ENCODE measurements at regions not wholly inside any gene's neighbourhood (a gene's known extent, or its start where the extent isn't known, plus 50 kb on each side); places are given as distances from the start of the nearest gene placed in this dataset.
A peak's percentile ranks its signal among the peaks of the same experiment; 100 is the strongest.

DNA sequence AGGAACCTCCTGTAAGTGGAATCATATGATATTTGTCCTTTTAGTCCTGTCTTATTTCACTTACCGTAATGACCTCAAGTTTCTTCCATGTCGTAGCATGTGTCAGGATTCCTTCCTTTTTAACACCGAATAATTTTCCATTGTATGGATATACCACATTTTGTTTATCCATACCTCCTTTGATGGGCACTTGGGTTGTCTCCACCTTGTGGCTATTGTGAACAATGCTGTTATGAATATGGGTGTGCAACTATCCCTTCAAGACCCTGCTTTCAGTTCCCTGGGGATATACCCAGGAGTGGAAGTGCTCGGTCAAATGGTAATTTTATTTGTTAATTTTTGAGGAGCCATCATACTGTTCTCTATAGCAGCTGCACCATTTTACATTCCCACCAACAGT lies 244.9 kb upstream of the BLID start:
- no peaks in the 10 kb centered on the region for H3K27me3 ChIP-seq
- no peaks in the 10 kb centered on the region for H3K4me1 ChIP-seq
- H3K36me3 ChIP-seq, result no peaks in the 10 kb centered on the region
- no peak overlapping the region for H3K27ac ChIP-seq
- TF ChIP-seq POLR2A (IDR thresholded peaks at IDR 0.05), result no peak
- TF ChIP-seq, protein P1, sequence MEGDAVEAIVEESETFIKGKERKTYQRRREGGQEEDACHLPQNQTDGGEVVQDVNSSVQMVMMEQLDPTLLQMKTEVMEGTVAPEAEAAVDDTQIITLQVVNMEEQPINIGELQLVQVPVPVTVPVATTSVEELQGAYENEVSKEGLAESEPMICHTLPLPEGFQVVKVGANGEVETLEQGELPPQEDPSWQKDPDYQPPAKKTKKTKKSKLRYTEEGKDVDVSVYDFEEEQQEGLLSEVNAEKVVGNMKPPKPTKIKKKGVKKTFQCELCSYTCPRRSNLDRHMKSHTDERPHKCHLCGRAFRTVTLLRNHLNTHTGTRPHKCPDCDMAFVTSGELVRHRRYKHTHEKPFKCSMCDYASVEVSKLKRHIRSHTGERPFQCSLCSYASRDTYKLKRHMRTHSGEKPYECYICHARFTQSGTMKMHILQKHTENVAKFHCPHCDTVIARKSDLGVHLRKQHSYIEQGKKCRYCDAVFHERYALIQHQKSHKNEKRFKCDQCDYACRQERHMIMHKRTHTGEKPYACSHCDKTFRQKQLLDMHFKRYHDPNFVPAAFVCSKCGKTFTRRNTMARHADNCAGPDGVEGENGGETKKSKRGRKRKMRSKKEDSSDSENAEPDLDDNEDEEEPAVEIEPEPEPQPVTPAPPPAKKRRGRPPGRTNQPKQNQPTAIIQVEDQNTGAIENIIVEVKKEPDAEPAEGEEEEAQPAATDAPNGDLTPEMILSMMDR (IDR thresholded peaks at IDR 0.05), result no peak
- no peak for TF ChIP-seq POLR2AphosphoS5 (IDR thresholded peaks at IDR 0.05; ENCODE audit: insufficient read depth in 1 of 2, low read depth in 1 of 2)
- DNase-seq (ENCODE audit: extremely low spot score in 2 of 2), result no peak
- H3K4me3 ChIP-seq, result no peak overlapping the region
- no peaks in the 10 kb centered on the region for H3K9me3 ChIP-seq
- intact Hi-C loops (cut with DNase I), result no loop called here

DNA sequence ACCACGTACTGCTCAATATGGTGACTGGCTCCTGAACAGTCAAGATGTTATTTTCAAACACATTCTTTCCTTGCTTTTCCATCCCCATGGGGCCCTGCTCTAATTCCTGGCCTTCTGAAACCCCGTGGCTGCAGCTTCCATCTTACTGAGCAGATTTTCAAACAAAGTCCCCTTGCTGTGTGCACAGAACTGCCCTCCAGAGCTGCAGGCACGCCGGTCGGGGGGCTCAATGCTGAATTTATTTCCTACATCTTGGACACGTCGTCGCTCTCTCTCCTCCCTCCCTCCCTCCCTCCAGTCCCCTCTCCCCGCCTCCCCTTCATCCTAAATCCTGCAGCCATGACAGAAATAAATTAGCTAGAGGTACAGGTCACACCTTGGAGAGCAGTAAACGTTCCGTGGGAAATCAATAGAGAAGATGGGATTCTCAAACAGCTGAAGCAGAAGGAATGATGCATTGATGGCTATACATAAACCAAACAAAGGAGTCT lies 243.1 kb upstream of the BLID start:
- peaks cover 9% of the 10 kb centered on the region for H3K4me1 ChIP-seq
- no peak for DNase-seq (ENCODE audit: extremely low spot score in 2 of 2)
- H3K4me3 ChIP-seq, result no peak overlapping the region
- TF ChIP-seq POLR2AphosphoS5 (IDR thresholded peaks at IDR 0.05; ENCODE audit: insufficient read depth in 1 of 2, low read depth in 1 of 2) (no peak), POLR2A (IDR thresholded peaks at IDR 0.05) (no peak)
- TF ChIP-seq, protein P1 (IDR thresholded peaks at IDR 0.05), result no peak
- intact Hi-C loops (cut with DNase I), result no loop called here
- no peaks in the 10 kb centered on the region for H3K36me3 ChIP-seq
- no peak overlapping the region for H3K27ac ChIP-seq
- no peaks in the 10 kb centered on the region for H3K9me3 ChIP-seq
- no peaks in the 10 kb centered on the region for H3K27me3 ChIP-seq

DNA sequence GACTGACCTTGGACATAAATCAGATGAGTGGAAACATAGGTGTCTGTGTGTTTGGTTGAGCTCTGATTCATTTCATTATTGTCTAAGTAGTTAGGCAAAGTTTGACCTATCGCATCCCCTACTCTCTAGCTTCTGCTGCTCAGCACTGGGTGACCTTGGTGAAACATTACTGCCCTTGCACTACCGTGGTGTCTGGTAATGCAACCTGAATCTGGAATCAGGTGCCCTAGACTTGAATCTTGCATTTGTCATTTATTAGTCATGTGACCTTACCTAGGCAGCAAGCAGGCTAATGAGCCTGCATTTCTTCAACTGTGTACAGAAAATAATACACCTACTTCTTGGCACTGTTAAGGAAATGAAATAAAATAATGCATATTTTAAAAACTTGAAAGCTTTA lies 242.3 kb upstream of the BLID start:
- intact Hi-C loops (cut with DNase I), result no loop called here
- H3K4me1 ChIP-seq, result peaks cover 9% of the 10 kb centered on the region
- no peaks in the 10 kb centered on the region for H3K9me3 ChIP-seq
- H3K36me3 ChIP-seq, result no peaks in the 10 kb centered on the region
- no peak overlapping the region for H3K4me3 ChIP-seq
- no peak overlapping the region for H3K27ac ChIP-seq
- H3K27me3 ChIP-seq, result no peaks in the 10 kb centered on the region
- DNase-seq (ENCODE audit: extremely low spot score in 2 of 2), result no peak
- TF ChIP-seq POLR2A (IDR thresholded peaks at IDR 0.05) (no peak), POLR2AphosphoS5 (IDR thresholded peaks at IDR 0.05; ENCODE audit: insufficient read depth in 1 of 2, low read depth in 1 of 2) (no peak)
- TF ChIP-seq, protein P1 (IDR thresholded peaks at IDR 0.05), result no peak

DNA sequence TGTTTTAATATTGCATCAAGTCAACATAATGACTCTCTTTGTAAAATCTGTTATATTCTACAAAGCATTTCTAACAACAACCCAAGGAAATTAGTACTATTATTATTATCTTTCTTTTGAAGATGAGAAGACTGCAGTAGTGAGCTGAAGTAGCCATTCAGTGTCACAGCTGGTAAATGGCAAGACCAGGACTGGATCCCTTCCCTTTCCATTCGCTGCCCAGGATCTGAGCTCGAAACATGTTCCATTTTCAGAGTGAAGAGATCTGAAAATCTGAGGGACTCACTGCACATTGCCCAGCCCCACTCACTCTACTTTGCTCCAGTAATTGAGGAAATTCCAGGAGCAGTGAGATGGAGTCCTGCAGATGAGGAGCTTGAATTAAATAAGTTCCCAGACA lies 240.0 kb upstream of the BLID start:
- Histone ChIP-seq H3K4me1 (peaks cover 9% of the 10 kb centered on the region), H3K9me3 (no peaks in the 10 kb centered on the region), H3K27me3 (no peaks in the 10 kb centered on the region), H3K4me3 (no peak overlapping the region), H3K36me3 (no peaks in the 10 kb centered on the region), H3K27ac (no peak overlapping the region)
- intact Hi-C loops (cut with DNase I), result no loop called here
- no peak for TF ChIP-seq POLR2A (IDR thresholded peaks at IDR 0.05)
- no peak for TF ChIP-seq POLR2AphosphoS5 (IDR thresholded peaks at IDR 0.05; ENCODE audit: insufficient read depth in 1 of 2, low read depth in 1 of 2)
- TF ChIP-seq, protein P1 (IDR thresholded peaks at IDR 0.05), result no peak
- no peak for DNase-seq (ENCODE audit: extremely low spot score in 2 of 2)

DNA sequence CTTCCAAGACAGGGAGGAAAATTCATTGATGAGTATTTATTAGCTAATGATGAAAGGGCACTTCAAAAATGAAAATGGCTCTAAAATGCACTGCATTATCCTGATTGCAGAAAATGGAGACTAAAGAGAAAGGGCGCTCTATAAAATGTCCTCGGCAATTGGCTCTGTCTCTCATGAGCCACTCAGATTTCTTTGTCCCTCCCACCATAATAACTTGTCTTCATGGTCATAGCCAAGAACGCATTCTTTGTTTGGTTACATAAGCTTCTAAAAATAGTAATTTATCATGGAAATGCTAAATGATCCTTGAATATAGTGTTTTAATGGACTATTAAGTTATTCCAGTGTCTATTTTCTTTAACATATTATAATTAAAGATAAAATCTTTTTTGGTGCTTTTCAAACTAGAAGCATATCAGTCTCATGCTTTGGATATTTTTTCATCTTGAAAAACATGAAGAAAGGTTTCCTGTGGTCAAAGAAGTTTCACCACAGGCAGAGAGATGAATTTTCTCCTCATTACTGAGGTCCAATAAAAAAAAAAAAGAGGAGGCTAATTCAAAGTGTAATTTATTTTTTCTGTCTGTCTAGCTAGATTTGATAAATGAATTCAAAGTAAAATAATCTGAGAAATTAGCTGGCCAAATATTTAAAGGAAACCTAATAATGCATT lies 238.1 kb upstream of the BLID start:
- TF ChIP-seq POLR2AphosphoS5 (IDR thresholded peaks at IDR 0.05; ENCODE audit: insufficient read depth in 1 of 2, low read depth in 1 of 2), result no peak
- no peak for TF ChIP-seq POLR2A (IDR thresholded peaks at IDR 0.05)
- TF ChIP-seq, protein P1 (IDR thresholded peaks at IDR 0.05), result no peak
- Histone ChIP-seq H3K36me3 (no peaks in the 10 kb centered on the region), H3K4me3 (no peak overlapping the region), H3K27ac (peak overlapping the region; percentile 43), H3K9me3 (no peaks in the 10 kb centered on the region), H3K4me1 (peaks cover 9% of the 10 kb centered on the region), H3K27me3 (no peaks in the 10 kb centered on the region)
- DNase-seq (ENCODE audit: extremely low spot score in 2 of 2), result no peak
- intact Hi-C loops (cut with DNase I), result no loop called here

Data from vagina (tissue), 2 donors.